Middle frontal gyrus (tissue), 1 donor: ENCODE measurements at regions not wholly inside any gene's neighbourhood (a gene's known extent, or its start where the extent isn't known, plus 50 kb on each side); places are given as distances from the start of the nearest gene placed in this dataset.
"Not testable (repeated sequence)": the region's sequence is repeated elsewhere in the genome, so short reads cannot be mapped to it uniquely, and the experiment has no call there.

Source experiments
- DNase-seq: peaks from one replicate; pipeline ENCODE4 v3.0.0-alpha.2; 2015; ENCODE audit warnings: low spot score; ENCODE audit errors: extremely low spot score

DNA sequence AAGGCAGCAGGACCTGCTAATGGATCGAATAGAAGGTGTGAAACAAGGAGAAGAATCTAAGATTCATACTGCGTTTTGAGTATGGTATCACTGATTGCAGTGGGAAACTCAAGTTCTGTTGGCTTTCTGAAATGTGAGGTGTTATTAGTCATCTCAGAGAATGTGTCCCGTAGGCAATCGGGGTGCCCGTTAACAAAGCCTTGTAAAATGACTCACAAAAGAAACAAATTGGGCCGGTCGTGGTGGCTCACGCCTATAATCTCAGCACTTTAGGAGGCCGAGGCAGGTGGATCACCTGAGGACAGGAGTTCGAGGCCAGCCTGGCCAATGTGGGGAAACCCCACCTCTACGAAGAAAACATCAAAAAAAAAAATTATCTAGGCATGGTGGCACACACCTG lies 118.2 kb upstream of the C7orf33 start:
- no peak for DNase-seq

- no peak for DNase-seq
These were observed 116.7 kb upstream of the C7orf33 start for GRCh38 chr7:148473703-148474480.

- DNase-seq, result no peak
These were observed 116.0 kb upstream of the C7orf33 start for GRCh38 chr7:148474481-148475025.

- DNase-seq, result no peak
These were observed 112.0 kb upstream of the C7orf33 start for GRCh38 chr7:148478551-148478950.

DNA sequence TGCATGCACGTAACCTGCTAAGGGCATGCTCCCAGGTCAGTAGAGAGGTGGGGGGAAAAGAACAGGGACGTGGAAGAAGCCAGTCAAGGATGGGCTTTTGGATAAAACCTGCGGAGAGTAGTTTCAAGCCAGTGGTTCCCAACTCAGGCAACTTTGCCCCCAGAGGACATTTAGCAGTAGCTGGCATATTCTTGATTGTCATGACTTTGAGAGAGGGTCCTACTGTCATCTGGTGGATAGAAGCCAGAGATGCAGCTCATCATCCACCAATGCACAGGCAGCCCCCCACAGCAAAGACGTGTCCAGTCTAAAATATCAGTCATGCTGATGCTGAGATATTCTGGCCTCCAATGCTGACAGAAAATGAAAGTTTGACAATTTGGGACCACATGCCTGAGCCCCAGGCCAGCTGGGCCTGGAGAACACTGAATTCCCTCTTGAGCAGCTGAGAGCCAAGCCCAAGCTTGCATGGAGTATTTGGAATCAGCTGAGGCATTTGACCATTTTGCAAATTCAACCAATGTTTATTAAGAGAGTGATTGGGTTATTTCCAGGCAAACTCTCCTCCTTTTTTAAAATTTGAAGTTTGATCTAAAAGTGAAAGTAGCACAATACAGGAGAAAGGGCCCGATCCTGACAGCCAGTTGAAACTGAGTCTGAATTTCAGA lies 110.0 kb upstream of the C7orf33 start:
- DNase-seq, result no peak

GRCh38 chr7:148481147-148481526 lies 109.4 kb upstream of the C7orf33 start:
- DNase-seq, result no peak

- no peak for DNase-seq
These were observed 108.5 kb upstream of the C7orf33 start for GRCh38 chr7:148481971-148482626.

DNA sequence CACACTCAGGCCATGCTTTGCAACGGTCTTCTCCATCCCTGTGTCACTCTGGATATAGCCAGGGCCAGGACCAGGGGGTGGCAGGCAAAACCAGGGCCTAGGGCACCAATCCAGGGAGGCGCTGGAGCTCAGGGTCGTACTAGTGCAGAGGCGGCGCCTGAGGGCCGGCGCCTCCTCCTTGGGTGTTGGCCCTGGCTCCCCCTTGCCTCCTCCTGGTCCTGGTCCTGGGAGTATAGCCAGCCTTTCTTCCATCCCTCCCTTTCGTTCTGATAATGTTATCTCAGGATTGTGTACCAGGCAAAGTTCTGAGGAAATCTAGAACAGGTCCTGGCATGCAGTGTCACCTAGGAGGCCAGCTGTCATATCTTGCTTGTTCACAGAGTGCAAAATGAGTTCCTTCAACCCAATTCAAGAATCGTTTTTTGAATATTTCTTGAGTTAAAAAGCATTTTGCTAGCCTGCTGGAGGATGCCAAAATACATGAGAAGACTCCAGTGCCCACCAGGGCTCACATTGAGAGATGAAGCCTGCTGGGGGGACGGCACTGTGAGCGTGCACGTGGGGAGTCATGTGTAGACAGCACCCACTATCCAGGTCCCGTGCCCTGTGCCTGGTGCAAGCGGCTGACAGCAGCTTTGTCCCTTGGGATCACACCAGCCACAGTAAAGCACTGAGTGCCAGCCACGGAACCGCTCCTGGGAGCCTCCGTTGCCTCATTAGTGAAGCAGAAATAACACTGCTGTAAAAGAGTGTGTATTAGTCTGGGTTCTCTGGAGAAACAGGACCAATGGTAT lies 106.9 kb upstream of the C7orf33 start:
- no peak for DNase-seq

DNA sequence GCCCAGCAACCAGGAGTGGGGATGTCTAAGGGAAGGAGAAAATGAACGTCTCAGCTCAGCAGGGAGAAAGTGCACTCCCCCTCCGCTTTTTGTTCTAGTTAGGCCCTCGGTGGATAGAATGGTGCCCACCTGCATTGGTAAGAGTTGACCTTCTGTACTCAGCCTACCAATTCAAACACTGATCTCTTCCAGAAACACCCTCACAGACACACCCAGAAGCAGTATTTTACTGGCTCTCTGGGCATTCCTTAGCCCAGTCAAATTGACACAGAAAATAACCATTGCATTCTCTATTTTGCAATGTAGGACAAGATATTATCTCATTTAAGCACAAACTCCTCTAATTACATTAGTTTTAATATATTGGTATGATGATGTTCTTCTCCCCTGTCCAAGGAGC lies 106.1 kb upstream of the C7orf33 start:
- no peak for DNase-seq

GRCh38 chr7:148485618-148486017 lies 104.9 kb upstream of the C7orf33 start:
- DNase-seq, result no peak

DNA sequence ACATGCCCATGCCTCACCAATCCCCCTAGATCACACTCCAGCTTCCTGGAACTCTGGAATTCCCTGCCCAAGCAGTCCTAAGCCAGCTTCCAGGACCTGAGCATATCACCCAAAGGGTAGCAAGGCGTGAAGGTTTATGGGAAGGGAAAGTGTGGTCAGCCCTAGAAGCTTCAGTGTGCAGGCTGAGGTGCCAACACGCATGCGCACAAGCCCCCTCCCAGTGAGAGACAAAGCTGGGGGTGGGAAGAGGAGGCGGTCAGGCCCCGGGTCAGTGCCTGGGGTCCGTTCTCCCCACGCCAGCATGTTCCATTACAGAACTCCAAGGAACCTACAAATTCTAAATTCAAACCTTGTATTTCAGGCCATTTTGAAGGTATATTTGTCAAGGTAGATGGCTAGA lies 103.6 kb upstream of the C7orf33 start:
- DNase-seq, result no peak

- DNase-seq, result no peak
These were observed 102.7 kb upstream of the C7orf33 start for GRCh38 chr7:148487912-148488311.

DNA sequence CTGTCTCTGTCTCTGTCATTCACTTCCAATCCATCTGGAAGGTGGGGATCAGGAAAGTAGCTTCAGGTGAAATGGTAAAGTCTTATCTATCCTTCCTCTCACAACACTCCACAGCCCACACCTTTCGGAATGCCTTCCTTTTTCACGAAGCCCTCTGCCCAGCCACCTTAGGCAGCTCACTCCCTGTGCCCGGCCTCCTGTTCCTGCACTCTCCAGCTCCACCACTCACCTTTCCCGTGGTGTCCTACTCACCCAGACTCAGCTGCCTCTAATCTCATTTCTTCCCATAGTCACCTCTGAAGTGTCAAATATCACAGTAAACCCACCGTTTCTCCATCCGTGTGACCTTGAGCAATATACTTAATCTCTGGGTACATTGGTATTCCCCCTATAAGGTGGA lies 100.9 kb upstream of the C7orf33 start:
- no peak for DNase-seq

DNA sequence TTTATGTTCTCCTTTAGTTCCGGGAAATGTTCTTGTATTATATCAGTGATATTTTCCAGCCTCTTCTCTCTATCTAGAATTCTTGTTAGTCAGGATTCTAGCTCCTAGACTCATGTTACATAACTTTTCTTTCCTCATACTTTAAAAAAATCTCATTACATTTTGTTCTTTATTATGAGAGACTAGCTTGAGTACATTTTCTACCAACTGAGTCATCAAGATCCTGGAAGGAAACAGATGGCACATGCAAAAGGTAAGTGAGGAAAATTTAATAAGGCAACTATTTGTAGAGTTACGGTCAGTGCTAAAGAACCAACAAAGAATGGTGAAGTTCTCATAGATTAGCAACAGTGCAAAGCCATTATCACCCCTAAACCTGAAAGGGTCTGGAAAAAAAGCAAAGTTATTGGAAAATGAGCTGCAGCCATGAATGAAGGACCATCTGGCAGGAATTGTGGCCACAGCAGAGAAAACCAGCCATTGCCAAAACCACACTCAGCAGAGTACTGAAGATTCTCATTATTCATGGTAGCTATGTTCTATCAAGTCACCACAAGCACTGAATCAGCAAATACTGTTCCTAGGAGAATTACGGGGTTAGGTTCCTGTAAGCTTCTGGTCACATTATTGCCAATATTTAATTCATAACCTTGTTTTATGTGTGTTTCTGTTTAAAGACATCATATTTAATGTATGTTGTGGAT lies 98.3 kb upstream of the C7orf33 start:
- no peak for DNase-seq

DNA sequence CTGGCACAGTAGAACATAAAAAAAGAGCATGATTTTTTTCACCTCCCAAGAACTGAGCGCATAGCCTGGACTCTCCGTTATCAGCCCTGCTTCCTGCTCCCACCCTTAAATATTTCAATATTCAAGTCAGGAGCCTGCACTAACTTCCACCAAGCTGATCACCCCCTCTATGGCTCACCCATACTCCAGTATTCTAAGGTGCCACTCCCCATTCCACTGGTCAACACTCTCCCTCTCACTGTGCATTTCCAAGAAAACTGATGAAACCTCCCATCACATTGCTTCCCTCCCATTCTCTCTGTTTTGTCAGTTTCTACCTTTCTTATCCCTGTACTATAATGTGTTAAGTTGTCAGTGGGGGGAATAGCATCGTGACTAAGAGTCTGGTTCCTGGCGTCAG lies 95.0 kb upstream of the C7orf33 start:
- no peak for DNase-seq

GRCh38 chr7:148500978-148501377 lies 89.6 kb upstream of the C7orf33 start:
- no peak for DNase-seq

DNA sequence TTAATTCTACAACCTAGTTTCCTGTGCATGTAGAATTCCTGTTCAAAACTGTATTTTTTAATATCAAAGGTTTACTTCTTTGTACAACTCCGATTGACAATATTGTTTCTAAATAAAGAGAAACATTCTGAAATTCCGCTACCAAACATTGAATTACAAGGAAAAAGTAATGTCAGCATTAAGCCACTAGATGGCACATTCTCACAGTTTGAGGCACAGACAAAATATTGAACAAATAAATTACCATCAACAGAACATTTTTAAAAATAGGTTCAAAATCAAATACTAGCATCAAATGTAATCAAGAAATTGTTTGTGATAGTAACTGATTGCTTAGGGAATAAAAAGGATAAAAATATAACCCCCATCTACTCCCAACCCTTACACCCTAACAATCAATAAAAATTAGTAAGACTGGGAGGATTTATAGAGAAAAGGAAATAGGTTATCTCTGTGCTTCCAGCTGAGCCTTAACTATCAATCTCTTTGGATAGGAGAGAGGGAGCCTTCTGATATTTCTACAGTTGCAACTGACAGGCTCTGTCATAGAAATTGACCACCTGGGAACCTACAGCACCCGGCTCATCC lies 86.6 kb upstream of the C7orf33 start:
- DNase-seq, result no peak

DNA sequence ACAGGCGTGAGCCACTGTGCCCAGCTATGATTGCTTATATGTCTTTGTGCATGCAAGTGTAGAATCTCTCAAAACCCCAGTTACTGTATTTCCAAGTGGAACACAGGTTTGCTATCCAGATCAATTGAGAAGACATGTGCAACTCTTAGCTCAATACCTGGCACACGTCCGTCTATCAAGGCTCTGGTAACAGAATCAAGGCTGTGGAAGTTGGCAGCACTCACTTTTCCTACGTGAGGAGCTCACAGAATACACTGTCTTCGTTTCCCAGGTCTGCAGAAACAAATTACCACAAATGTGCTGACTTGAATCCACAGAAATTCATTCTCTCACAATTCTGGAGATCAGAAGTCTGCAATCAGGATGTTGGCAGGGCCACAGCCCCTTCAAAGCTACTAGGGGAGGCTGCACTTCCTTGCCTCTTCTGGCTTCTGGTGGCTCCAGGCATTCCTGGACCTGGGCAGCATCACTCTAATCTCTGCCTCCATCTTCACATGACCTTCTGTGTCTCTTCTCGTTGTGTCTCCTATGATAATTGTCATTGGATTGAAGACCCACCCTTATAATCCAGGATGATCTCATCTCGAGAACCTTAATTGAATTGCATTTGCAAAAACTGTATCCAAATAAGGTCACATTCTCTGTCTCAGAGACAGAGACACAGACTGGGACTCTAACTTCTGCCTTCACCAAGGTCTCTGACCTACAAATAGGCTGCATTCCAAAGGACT lies 84.8 kb upstream of the C7orf33 start:
- no peak for DNase-seq

DNA sequence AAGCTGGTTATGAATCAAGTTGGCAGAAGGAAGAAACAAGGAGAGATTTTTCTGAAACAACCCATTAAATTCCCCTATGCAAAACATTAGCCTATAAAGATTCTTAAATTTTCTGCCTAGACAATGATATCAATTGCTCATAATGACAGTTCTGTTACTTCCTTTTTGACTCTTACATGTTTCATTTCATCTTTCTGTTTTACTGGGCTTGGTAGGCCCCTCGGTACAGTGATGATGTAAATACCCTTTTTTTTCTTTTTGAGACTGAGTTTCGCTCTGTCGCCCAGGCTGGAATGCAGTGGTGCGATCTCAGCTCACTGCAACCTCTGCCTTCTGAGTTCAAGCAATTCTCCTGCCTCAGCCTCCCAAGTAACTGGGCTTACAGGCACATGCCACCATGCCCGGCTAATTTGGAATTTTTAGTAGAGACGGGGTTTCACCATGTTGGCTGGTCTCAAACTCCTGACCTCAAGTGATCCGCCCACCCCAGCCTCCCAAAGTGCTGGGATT lies 83.4 kb upstream of the C7orf33 start:
- DNase-seq, result not testable (repeated sequence)

DNA sequence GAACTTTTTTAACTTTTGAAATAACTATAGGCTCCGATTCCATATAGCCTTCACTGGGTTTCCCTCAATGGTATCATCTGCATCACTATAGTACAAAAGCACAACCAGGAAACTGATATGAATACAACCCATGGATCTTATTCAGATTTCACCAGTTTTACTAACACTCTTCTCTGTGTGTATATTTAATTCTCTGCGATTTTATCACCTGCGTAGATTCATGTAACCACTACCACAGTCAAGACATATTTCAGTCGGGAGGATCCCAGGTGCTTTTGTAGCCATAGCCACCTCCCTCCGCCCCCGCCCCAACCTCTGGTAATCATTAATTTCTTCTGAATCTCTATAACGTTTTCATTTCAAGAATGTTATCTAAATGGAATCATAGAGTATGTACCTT lies 82.8 kb upstream of the C7orf33 start:
- no peak for DNase-seq
